HG03558 (cell line): ENCODE measurements at regions not wholly inside any gene's neighbourhood (a gene's known extent, or its start where the extent isn't known, plus 50 kb on each side); places are given as distances from the start of the nearest gene placed in this dataset.
"Not testable (repeated sequence)": the region's sequence is repeated elsewhere in the genome, so short reads cannot be mapped to it uniquely, and the experiment has no call there.

Experiments
- ATAC-seq: cut with Tn5 transposase; IDR thresholded peaks from one replicate; pipeline ENCODE4 v1.9.1; 2021; ENCODE audit warnings: moderate number of reproducible peaks; ENCODE audit not compliant: unreplicated experiment; ENCODE audit errors: extremely low read depth

- peak; percentile 45 for ATAC-seq
Measured at GRCh38 chr1:185681034-185681633, 53.1 kb upstream of the HMCN1 start.

GRCh38 chr1:185680453-185680852 lies 53.7 kb upstream of the HMCN1 start:
- no peak for ATAC-seq

GRCh38 chr1:185679220-185679619 lies 55.0 kb upstream of the HMCN1 start:
- ATAC-seq: no peak

DNA sequence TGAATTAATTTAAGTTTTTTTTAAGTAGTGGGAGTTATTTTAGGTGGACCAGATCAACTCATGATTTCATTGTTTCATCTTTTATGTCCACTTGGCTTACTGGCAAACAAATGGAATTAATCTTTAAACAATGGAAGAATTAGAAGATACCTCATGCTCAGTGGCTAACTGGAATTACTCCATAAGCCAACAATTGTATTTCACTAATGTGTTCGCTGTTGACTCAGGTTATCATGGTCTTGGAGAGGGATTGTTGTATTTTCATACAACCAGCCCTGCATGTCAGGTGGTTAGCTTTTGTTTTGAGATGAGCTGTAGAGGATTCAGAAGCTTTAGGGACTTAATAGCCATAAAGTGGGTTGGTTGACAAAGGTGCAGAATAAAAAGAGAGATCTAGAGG lies 57.2 kb upstream of the HMCN1 start:
- no peak for ATAC-seq

DNA sequence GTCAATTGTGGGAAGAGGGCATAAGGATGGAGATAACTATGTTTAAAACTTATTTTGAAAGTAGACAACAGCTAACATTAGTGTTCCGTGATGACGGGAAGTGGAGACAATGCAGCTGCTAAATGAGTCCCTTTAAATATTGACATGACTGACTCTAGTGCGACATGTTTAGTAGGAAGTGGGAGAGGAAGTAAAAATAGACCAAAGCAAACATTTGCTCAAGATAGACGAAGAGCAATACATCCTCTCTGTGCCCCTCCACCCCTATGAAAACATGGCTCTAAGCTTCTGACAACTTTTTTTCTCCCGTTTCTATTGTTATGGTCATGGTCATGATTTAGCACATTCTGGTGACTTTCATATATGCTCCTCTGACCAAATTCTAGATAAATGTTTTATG lies 60.0 kb upstream of the HMCN1 start:
- peak; percentile 40 for ATAC-seq

DNA sequence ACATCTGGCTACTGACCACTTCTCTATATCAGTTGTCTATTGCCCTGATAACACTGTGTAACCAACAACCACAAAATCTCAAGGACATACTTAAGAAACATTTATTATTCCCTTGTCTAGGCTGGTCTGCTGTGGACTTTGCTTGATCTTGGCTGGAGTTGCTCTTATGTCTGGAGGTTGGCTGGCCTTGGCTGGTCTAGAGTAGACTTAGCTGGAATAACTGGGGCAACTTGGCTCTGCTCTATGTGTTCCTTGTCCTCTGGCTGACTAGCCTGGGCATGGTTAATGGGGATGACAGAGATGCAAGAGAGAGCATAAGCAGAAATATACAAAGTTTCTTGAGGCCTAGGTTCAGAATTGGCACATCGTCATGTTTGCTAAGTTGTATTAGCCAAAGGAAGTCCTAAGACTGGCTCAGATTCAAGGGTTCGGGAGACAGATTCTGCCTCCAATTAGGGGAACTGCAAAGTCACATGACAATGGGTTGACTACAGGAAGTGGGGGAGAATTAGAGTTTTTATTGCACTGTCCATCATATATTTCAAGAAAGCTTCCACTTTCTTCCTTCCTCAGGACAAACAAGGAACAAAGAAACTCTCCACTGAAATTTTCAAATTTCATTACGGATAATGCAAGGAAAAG lies 61.4 kb upstream of the HMCN1 start:
- no peak for ATAC-seq

- no peak for ATAC-seq
Measured at GRCh38 chr1:185670187-185670627, 64.0 kb upstream of the HMCN1 start.

DNA sequence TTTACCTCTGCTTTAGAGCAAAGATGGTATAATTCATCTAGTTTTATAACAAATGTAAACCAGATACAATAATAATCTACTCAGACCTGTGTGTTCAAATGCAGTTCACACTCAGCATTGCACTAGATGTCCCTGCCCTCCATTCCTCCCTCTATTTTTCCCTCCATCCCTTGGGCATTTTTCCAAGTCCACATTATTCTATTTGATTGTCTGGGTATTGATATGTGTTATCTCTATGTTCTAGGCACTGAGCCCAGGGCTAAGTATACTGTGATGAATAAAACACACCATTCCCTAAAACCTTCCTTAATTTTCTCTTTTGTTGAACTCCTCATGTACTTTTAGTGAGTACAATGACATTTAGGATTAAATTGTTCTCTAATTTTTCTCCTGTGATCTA lies 66.2 kb upstream of the HMCN1 start:
- ATAC-seq: no peak

- ATAC-seq: no peak
Measured at GRCh38 chr1:185666582-185666981, 67.6 kb upstream of the HMCN1 start.

- no peak for ATAC-seq
Measured at GRCh38 chr1:185663771-185664296, 70.4 kb upstream of the HMCN1 start.

GRCh38 chr1:185663332-185663731 lies 70.9 kb upstream of the HMCN1 start:
- no peak for ATAC-seq

DNA sequence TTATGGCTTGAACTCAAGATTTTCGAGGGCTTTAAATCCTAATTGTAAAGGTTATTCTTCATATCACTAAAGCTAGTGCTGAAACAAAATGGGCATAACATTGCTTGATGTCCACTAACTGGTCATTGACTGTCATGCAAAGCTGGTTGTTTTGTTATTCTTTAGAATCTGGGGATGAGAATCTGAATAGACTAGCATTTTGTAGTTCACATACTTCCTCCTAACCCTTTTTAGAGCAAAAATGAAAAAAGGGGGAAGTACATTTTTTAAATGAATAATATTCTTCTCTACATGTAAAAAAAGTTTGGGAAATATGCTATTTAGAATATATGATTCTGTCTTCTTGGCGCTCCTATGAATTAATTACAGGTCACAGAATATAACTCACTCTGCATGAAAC lies 72.2 kb upstream of the HMCN1 start:
- no peak for ATAC-seq

- no peak for ATAC-seq
Measured at GRCh38 chr1:185656663-185657062, 77.5 kb upstream of the HMCN1 start.

DNA sequence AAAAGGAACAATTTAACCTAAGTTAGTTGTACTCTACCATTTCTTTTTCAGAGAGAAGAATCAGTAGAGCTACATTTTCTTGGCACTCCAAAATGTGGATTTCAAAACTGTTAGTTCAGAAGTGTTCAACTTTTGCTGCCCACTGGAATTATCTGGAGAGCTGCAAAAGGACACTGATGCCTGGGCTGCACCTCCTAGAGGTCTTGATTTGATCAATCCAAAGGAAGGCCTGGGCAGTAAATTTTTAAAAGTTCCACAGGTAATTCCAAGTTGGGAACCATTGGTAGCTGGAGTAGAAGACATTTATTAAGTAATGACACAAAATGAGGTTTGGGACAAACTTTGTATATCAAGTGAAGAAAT lies 79.3 kb upstream of the HMCN1 start:
- no peak for ATAC-seq

DNA sequence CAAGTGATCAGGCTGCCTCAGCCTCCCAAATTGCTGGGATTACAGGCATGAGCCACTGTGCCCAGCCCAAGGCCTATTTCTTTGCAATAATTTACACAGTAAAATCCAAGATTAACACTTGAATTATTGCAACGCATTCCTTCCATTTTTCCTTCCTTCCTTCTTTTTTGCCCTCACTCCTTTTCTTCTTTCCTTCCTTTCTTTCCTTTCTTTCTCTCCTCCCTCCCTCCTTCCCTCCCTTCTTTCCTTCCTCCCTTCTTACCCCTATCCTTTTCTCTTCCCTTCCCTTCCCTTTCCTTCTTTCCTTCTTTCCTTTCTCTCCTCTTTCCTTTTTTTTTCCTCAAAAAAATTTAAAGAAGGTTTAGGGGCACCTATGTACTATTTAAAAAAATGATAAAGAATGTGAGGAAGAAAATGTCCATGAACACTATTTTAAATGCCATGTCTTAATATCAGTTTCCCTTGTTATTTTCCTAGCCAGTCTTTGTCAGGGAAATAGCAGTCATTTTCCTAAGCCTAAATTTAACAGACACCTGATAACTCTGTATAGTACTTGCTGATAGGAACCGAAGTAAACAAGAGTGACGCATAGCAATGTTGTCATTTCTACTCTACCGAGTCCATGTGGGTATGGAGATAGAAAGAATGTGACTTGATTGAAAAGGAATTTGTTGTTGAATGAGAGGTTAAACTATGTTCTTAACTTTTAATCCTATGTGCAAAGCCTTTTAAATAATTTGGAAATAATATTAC lies 79.8 kb upstream of the HMCN1 start:
- ATAC-seq: no peak

- no peak for ATAC-seq
Measured at GRCh38 chr1:185653615-185654014, 80.6 kb upstream of the HMCN1 start.

DNA sequence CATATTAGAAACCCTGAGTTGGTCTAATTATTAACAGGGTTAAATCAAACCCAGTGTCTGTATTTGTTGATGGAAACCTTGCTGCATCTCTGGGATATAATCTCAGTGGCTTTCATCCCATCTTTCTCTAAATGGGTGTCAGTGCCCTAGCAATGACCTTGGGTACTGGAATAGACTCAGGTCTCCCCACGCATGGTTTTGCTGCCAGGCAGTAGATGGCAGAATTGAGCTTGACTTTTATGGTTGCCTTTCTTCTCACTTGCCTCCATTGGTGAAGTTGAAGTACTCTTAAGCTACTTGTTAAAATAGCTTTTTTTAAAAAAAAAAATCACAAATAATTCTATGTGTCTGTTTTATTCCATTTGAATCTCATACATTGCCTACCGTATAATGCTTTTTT lies 81.8 kb upstream of the HMCN1 start:
- ATAC-seq: no peak

GRCh38 chr1:185650602-185651230 lies 83.5 kb upstream of the HMCN1 start:
- ATAC-seq: no peak

GRCh38 chr1:185648858-185649589 lies 85.2 kb upstream of the HMCN1 start:
- ATAC-seq: no peak

DNA sequence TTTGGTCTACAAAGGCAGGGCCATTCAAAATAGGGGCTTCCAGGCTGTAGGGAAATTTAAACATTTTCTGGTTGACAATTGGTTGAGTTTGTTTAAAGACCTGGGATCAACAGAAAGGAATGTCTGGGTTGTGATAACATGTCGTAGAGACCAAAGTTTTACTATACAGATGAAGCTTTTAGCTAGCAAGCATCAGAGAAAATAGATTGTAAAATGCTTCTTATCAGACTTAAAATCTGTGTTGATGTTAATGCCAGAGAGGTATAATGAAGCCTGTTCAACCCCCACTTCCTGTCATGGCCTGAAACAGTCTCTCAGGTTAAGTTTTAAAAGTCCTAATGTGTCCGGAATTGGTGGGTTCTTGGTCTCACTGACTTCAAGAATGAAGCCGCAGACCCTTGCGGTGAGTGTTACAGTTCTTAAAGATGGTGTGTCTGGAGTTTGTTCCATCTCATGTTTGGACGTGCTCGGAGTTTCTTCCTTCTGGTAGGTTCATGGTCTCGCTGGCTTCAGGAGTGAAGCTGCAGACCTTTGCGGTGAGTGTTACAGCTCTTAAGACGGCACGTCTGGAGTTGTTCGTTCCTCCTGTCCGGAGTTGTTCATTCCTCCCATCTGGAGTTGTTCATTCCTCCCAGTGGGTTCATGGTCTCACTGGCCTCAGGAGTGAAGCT lies 86.5 kb upstream of the HMCN1 start:
- not testable (repeated sequence) for ATAC-seq
